OCI-LY3 (cell line): ENCODE measurements at regions not wholly inside any gene's neighbourhood (a gene's known extent, or its start where the extent isn't known, plus 50 kb on each side); places are given as distances from the start of the nearest gene placed in this dataset.

Experiments
- EZH2phosphoT487 ChIP-seq: fragments of 200-600 bp; shearing (Covaris generic); IDR thresholded peaks from 2 replicates; pipeline ENCODE4 v1.6.1; 2018; ENCODE audit warnings: antibody characterized with exemption, mixed run types, low read depth
- TF ChIP-seq, protein P1 (sequence below): fragments of 200-600, 300-600 bp; sonication (generic); IDR thresholded peaks from 2 replicates; pipeline ENCODE4 v1.5.1; 2014; ENCODE audit warnings: antibody characterized with exemption, low read length, low read depth

- no peak for TF ChIP-seq EZH2phosphoT487
- TF ChIP-seq, protein P1, sequence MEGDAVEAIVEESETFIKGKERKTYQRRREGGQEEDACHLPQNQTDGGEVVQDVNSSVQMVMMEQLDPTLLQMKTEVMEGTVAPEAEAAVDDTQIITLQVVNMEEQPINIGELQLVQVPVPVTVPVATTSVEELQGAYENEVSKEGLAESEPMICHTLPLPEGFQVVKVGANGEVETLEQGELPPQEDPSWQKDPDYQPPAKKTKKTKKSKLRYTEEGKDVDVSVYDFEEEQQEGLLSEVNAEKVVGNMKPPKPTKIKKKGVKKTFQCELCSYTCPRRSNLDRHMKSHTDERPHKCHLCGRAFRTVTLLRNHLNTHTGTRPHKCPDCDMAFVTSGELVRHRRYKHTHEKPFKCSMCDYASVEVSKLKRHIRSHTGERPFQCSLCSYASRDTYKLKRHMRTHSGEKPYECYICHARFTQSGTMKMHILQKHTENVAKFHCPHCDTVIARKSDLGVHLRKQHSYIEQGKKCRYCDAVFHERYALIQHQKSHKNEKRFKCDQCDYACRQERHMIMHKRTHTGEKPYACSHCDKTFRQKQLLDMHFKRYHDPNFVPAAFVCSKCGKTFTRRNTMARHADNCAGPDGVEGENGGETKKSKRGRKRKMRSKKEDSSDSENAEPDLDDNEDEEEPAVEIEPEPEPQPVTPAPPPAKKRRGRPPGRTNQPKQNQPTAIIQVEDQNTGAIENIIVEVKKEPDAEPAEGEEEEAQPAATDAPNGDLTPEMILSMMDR: no peak
Measured at GRCh38 chr17:12352127-12352526, 313.6 kb upstream of the MYOCD start.
